CD14-positive monocyte (primary cell): ENCODE measurements at regions not wholly inside any gene's neighbourhood (a gene's known extent, or its start where the extent isn't known, plus 50 kb on each side); places are given as distances from the start of the nearest gene placed in this dataset.

Experiments used
- DNase-seq, 3 donors: peaks; one replicate each; pipeline ENCODE4 v3.0.0-alpha.2; 2011 to 2022
- H2AFZ ChIP-seq: 2 replicates; pipeline ENCODE4 v1.6.0; 2012; ENCODE audit warnings: mild to moderate bottlenecking, low read depth, low read length, inconsistent platforms; ENCODE audit not compliant: insufficient read depth, poor library complexity, severe bottlenecking
- H3K27ac ChIP-seq, 2 donors: 1 replicate in 1 of 2; 2 replicates in 1 of 2; pipeline ENCODE4 v1.5.1; 2012 to 2013; ENCODE audit warnings: low read length in 2 of 2, control low read depth in 1 of 2, inconsistent platforms in 1 of 2, low read depth in 1 of 2, mild to moderate bottlenecking in 1 of 2
- H3K27me3 ChIP-seq, 2 donors: one replicate each; pipeline versions ENCODE4 v1.6.0 to v1.6.1; 2011 to 2013; ENCODE audit warnings: low read length in 2 of 2; ENCODE audit not compliant: control insufficient read depth in 2 of 2, insufficient read depth in 2 of 2
- H3K36me3 ChIP-seq, 2 donors: replicated peaks in 1 of 2; 1 replicate in 1 of 2; 2 replicates in 1 of 2; pipeline versions ENCODE4 v1.5.1 to v1.6.1; 2012 to 2013; ENCODE audit warnings: low read length in 2 of 2, control low read depth in 1 of 2, inconsistent platforms in 1 of 2, mild to moderate bottlenecking in 1 of 2; ENCODE audit not compliant: insufficient read depth in 2 of 2, control insufficient read depth in 1 of 2
- H3K4me1 ChIP-seq, 2 donors: 1 replicate in 1 of 2; 2 replicates in 1 of 2; pipeline versions ENCODE4 v1.5.1 to v1.6.1; 2012 to 2013; ENCODE audit warnings: low read length in 2 of 2, control low read depth in 1 of 2, inconsistent platforms in 1 of 2, mild to moderate bottlenecking in 1 of 2, moderate library complexity in 1 of 2; ENCODE audit not compliant: insufficient read depth in 2 of 2, control insufficient read depth in 1 of 2
- H3K4me2 ChIP-seq: replicated peaks from 2 replicates; pipeline ENCODE3; 2012; ENCODE audit warnings: low read length, moderate library complexity, mild to moderate bottlenecking; ENCODE audit not compliant: poor library complexity, severe bottlenecking; ENCODE audit errors: extremely low read depth
- H3K4me3 ChIP-seq, 3 experiments: fragments of 200-600 bp in 1 of 3; sonication (generic) in 1 of 3; replicated peaks in 1 of 3; 1 replicate in 2 of 3; 2 replicates in 1 of 3; pipeline ENCODE4 v1.5.1; 2011 to 2013; ENCODE audit warnings: low read length in 3 of 3, mild to moderate bottlenecking in 3 of 3, control low read depth in 2 of 3, low read depth in 2 of 3, inconsistent platforms in 1 of 3, moderate library complexity in 1 of 3
- H3K79me2 ChIP-seq: 2 replicates; pipeline ENCODE4 v1.6.0; 2012; ENCODE audit warnings: mild to moderate bottlenecking, control low read depth, inconsistent platforms, low read length, moderate library complexity; ENCODE audit not compliant: insufficient read depth
- H3K9ac ChIP-seq: 2 replicates; pipeline ENCODE4 v1.6.0; 2017; ENCODE audit warnings: low read length, mild to moderate bottlenecking; ENCODE audit not compliant: insufficient read depth, poor library complexity, severe bottlenecking
- H3K9me3 ChIP-seq, 2 donors: replicated peaks in 1 of 2; 1 replicate in 1 of 2; 2 replicates in 1 of 2; pipeline versions ENCODE4 v1.5.1 to v1.6.1; 2012 to 2013; ENCODE audit warnings: low read length in 2 of 2, control low read depth in 1 of 2; ENCODE audit not compliant: control insufficient read depth in 1 of 2, insufficient read depth in 1 of 2
- H4K20me1 ChIP-seq: 2 replicates; pipeline ENCODE4 v1.6.0; 2012; ENCODE audit warnings: mild to moderate bottlenecking, low read length, control low read depth, moderate library complexity; ENCODE audit not compliant: insufficient read depth
- H3K27ac Mint-ChIP-seq, 7 donors: one replicate each; pipeline ENCODE4 v1.8.0; 2020; ENCODE audit warnings: mild to moderate bottlenecking in 7 of 7, mixed read lengths in 7 of 7, moderate library complexity in 6 of 7, inconsistent platforms in 2 of 7
- H3K27me3 Mint-ChIP-seq, 3 donors: one replicate each; pipeline ENCODE4 v1.8.0; 2021 to 2022; ENCODE audit warnings: low read depth in 3 of 3, mild to moderate bottlenecking in 3 of 3, mixed read lengths in 3 of 3, moderate library complexity in 3 of 3, inconsistent platforms in 1 of 3
- H3K36me3 Mint-ChIP-seq, 2 donors: one replicate each; pipeline ENCODE4 v1.8.0; 2020; ENCODE audit warnings: mixed read lengths in 2 of 2, inconsistent platforms in 1 of 2, mild to moderate bottlenecking in 1 of 2
- H3K4me1 Mint-ChIP-seq: one replicate; pipeline ENCODE4 v1.8.0; 2020; ENCODE audit warnings: mild to moderate bottlenecking, mixed read lengths
- H3K4me3 Mint-ChIP-seq, 2 donors: one replicate each; pipeline ENCODE4 v1.8.0; 2020; ENCODE audit warnings: mild to moderate bottlenecking in 2 of 2, mixed read lengths in 2 of 2, moderate library complexity in 1 of 2
- H3K9me3 Mint-ChIP-seq, 7 donors: one replicate each; pipeline ENCODE4 v1.8.0; 2020 to 2022; ENCODE audit warnings: mixed read lengths in 7 of 7, mild to moderate bottlenecking in 6 of 7, moderate library complexity in 6 of 7, inconsistent platforms in 2 of 7
- WGBS: methylation state at CpG from one replicate; pipeline ENCODE4 v1.1.5; 2013; ENCODE audit warnings: missing lambda C conversion rate; ENCODE audit not compliant: insufficient coverage; 5-methylcytosine and 5-hydroxymethylcytosine counted together
- intact Hi-C, 2 donors: fragments of 100-400 bp; cut with micrococcal nuclease; formaldehyde crosslinking; loops; one replicate each; pipeline versions ENCODE4 v1.15.0 to v1.15.1; 2023
- TF ChIP-seq, protein P1 (sequence below): fragments of 200-600 bp; IDR thresholded peaks from one replicate; pipeline ENCODE4 v1.8.0; 2022; ENCODE audit warnings: antibody characterized with exemption, mild to moderate bottlenecking

GRCh38 chr4:27635936-27636913 lies 775.6 kb downstream of the STIM2 start:
- no peak overlapping the region for H3K9ac ChIP-seq

DNA sequence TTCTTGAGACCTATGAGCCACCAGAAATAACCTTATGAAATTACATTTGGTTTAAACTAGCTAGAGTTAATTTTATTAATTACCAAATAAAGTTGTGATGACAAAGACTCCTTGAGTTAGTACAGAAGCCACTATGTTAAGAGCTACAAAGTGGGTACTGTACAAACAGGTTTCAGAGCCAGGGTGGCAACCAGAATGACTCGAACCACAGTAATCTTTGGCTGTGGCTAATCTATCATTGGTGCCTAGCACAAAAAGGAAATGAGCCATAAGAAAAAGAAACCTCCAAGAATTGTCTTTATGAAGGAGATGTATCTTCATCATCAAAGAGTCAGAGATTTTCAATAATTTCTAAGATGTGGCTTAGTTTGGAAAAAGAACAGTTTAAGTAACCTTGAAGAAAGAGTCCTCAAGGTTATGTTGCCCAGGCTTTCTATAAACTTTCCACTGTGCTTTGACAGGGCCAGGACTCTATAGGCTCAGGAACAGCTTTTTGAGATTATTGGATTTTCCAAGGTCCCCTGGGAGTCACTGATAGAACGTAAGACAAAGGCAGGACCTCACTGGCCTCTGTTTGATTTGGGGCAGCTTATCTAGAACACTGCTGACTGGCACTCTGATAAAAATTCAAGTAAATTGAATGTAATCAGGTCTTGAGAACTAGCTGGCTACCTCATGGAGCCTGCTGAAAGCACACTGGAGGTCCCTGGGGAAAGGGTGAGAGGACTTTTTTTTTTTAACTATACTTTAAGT lies 777.7 kb downstream of the STIM2 start:
- Histone ChIP-seq H3K36me3 (no peaks in the 10 kb centered on the region), H3K4me2 (no peak overlapping the region), H3K27ac (no peak overlapping the region), H3K4me1 (no peaks in the 10 kb centered on the region), H3K9me3 (no peaks in the 10 kb centered on the region), H3K27me3 (no peaks in the 10 kb centered on the region), H3K9ac (no peak overlapping the region), H4K20me1 (no peaks in the 10 kb centered on the region), H3K79me2 (no peaks in the 10 kb centered on the region), H3K4me3 (no peak overlapping the region), H2AFZ (no peak overlapping the region)
- Mint-ChIP-seq H3K27me3 (peaks cover 0 to 3% (median 0%) of the 10 kb centered on the region in 3 donors), H3K4me1 (no peaks in the 10 kb centered on the region), H3K4me3 (no peak overlapping the region), H3K9me3 (peaks cover 0 to 2% (median 0%) of the 10 kb centered on the region in 7 donors), H3K27ac (no peak overlapping the region), H3K36me3 (no peaks in the 10 kb centered on the region)
- intact Hi-C loops = no loop called here
- WGBS = 100% methylated on average over 1 of the region's 2 CpGs
- no peak for DNase-seq
- TF ChIP-seq, protein P1, sequence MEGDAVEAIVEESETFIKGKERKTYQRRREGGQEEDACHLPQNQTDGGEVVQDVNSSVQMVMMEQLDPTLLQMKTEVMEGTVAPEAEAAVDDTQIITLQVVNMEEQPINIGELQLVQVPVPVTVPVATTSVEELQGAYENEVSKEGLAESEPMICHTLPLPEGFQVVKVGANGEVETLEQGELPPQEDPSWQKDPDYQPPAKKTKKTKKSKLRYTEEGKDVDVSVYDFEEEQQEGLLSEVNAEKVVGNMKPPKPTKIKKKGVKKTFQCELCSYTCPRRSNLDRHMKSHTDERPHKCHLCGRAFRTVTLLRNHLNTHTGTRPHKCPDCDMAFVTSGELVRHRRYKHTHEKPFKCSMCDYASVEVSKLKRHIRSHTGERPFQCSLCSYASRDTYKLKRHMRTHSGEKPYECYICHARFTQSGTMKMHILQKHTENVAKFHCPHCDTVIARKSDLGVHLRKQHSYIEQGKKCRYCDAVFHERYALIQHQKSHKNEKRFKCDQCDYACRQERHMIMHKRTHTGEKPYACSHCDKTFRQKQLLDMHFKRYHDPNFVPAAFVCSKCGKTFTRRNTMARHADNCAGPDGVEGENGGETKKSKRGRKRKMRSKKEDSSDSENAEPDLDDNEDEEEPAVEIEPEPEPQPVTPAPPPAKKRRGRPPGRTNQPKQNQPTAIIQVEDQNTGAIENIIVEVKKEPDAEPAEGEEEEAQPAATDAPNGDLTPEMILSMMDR = no peak

More at GRCh38 chr4:27635936-27636913, 775.6 kb downstream of the STIM2 start:
- intact Hi-C loops = no loop called here
- Histone ChIP-seq H2AFZ (no peak overlapping the region), H4K20me1 (no peaks in the 10 kb centered on the region), H3K4me1 (no peaks in the 10 kb centered on the region), H3K9me3 (no peaks in the 10 kb centered on the region), H3K79me2 (no peaks in the 10 kb centered on the region), H3K4me3 (no peak overlapping the region), H3K27me3 (no peaks in the 10 kb centered on the region), H3K27ac (no peak overlapping the region), H3K36me3 (no peaks in the 10 kb centered on the region), H3K4me2 (no peak overlapping the region)
- WGBS = no CpG with 5 or more reads among the region's 6 CpGs
- TF ChIP-seq, protein P1 = no peak
- Mint-ChIP-seq H3K27me3 (peaks cover 0 to 3% (median 0%) of the 10 kb centered on the region in 3 donors), H3K27ac (no peak overlapping the region), H3K36me3 (no peaks in the 10 kb centered on the region), H3K4me3 (no peak overlapping the region), H3K4me1 (no peaks in the 10 kb centered on the region), H3K9me3 (peaks cover 0 to 2% (median 0%) of the 10 kb centered on the region in 7 donors)
- no peak for DNase-seq
